AG08396 (cell line): ENCODE measurements at regions not wholly inside any gene's neighbourhood (a gene's known extent, or its start where the extent isn't known, plus 50 kb on each side); places are given as distances from the start of the nearest gene placed in this dataset.

Source experiments
- DNase-seq: peaks from one replicate; pipeline ENCODE4 v3.0.0; 2012; ENCODE audit warnings: low spot score, mixed read lengths

DNA sequence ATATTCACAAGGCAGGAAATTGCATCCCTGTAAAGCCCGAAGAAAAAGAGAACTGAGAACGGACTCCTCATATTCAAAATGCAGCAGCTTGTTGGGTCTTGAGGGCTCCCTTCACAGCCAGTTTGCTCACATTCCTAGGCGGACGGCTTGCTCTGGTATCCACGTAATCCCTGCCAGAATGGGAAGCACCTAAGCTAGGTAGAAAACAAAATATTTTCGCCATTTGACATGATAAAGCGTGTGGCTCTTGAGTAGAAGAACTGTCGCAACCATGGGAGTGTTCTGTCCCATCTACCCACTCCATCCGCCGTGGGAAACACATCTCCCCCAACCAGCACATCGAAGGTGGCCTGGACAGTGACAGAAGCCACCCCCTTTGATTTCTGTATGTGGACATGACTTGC is 183.1 kb downstream of the GAS1 start:
- DNase-seq, result no peak

DNA sequence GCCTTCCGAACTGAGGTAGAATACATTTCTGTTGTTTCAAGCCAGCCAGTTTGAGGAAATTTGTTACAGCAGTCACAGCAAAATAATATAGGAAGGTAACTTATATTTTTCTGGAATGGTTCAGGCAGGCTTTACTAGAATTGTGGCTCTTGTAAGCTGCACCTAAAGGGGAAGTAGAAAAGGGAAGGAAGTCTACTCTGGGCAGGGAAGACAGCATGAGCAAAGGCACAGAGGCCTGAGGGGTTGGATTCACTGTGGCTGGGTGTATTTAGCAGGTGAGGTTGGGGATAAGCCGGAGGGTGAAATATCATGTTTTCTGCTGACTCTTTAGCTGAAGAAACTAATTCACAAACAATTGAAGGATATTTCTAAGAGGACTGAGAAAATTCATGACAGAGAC is 183.5 kb downstream of the GAS1 start:
- DNase-seq, result no peak

DNA sequence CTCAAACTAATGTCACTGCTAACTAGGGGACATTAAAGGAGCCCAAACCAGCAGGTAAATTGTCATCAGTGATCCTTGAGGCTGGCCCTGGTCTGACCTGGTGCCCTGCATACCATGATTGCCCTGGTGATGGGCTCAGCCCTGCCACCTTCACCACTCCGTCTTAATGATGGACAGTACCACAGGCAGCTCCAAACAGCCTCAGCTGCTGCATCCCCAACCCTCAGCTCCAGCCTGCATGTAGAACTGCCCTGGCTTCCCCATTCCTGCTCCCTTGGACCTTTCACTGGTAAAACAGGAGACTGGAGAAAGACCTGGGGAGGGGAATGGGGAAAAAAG is 190.0 kb downstream of the GAS1 start:
- no peak for DNase-seq

DNA sequence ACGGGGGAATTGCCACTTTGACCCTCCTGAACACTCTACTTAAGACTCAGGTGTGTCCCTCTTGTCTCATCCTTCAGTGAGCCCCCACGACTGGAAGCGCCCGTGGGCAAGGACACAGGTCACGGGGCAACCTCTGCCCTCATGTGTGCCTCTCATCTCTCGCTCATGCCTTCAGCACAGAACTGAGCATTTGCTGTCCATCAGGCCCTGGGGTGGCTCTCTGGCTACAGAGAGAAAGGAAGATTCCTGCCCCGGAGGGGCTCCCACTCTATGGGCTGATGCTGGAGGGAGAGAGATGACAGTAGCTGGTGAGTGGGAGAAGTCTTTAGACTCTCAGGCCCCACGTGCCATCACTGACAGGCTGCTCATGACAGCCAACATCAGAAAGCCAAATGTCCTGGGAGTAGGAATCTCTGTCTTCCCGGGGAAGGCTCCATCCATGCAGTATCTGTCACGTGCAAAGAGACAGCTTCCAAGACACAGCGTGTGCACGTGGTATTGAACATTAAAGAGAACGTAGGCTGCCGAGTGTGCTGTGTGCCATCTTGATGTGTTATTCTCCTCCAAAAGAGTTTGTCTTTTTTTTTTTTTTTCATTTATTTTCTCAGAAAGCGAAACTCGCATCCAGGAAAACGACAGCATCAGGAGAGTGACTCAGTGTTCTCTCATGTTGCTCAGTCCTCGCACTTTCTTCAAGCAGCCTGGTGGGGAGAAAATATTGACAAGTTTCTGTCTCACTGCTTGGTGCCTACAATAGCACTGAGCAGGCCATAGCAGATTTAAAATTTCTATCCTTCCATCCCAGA is 190.5 kb downstream of the GAS1 start:
- no peak for DNase-seq

DNA sequence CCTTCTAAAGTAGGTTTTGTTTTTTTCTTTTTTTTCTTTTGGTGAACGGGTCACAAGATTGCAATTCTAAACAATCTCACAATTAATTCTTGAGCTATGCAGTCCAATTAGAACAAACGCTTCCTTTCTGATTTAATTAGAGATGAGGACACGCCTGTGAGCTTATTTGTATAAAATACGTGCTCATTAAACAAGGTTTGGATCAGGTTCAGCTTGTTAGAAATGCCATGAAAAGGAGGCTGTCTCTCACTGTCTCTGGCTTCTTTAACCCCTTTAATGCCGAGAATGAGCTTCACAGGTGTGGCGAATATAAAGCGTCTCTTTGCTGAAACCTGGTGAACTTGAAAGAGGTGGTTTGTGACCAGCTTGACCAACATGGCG is 191.8 kb downstream of the GAS1 start:
- DNase-seq, result no peak

GRCh38 chr9:86754581-86755560 is 192.4 kb downstream of the GAS1 start:
- no peak for DNase-seq

GRCh38 chr9:86753836-86754235 is 193.5 kb downstream of the GAS1 start:
- DNase-seq, result no peak

DNA sequence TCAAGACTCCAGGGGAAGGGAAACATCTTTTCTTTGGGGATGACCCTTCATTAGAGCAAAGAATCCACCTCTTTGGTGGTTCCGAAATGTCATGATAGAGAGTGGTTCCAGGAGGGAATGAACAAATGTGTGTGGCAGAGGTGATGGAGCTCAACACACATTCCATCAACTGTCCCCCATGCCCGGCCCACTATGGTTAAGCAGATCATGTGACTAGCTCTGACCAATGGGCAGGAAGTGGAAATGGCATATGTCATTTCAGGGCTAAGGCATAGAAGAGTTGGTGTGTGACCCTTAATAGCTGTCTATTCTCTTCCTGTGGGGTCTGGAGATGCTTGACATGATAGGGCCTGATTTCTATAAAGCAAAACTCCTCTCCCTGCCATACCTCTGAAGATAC is 194.6 kb downstream of the GAS1 start:
- DNase-seq, result no peak

DNA sequence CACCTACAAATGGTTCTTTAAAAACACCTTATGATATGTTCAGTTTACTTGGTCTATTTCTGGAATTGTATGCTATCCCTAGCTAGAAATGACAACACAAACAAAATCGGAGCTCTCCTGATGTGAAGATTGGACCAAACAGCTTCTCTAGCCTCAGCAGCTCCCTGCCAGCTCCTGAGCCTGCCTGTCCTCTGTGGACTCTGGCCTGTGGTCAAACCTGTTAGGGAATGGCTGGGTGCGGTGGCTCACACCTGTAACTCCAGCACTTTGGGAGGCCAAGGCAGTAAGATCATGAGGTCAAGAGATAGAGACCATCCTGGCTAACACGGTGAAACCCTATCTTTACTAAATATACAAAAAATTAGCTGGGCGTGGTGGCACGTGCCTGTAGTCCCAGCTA is 195.3 kb downstream of the GAS1 start:
- DNase-seq, result no peak

DNA sequence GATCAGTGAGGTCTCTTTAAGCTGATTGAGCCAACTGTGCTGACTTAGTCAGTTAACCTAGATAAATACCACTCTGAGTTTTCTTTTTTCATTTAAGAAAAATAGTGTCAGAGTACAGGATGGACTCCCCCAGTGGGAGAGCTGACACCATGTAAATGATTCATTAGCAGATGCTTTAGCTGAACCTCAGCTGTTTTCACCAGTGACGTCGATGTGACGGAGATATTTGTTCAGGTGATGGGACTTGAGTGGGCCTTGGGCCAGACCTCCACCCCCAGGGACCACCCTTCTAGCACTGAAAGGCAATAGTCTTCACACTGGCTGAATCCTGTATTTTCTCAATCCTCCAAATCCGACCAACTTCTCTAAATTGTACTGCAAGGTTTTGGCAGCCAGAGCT is 196.1 kb downstream of the GAS1 start:
- no peak for DNase-seq

- peak; percentile 36 for DNase-seq
Observed at GRCh38 chr9:86749894-86750255, 197.4 kb downstream of the GAS1 start.

DNA sequence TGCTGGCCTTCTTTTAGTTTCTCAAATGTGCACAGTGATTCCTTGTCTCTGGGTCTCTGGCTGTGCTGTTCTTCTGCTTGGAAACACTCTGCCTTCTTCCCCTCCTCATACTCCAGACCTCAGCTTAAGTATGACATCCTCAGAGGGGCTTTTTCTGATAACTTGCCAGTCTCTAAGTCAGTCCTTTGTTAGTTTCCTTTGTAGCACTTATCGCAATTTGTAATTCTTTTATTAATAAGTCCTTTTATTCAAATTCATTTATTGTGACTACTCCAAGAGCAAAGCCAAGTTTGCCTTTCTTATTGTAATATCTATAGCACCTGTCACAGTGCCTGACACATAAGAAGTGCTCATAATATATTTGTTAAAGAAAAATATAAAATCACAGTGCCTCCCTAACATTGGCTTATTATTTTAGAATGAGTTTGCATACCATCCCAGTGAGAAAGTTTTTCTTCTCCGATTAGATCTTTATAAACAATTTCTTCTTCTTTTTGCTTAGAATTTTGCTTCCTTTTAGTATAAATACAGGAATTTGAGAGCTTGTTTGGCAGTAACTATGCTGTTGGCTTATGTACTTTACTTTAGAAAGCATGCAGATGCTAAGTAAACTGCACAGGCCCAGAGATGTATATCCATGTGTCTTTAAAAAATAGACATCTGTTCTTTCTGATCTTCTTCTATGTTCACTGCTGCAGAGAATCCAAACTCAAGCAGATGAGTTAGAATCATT is 198.0 kb downstream of the GAS1 start:
- DNase-seq, result no peak

DNA sequence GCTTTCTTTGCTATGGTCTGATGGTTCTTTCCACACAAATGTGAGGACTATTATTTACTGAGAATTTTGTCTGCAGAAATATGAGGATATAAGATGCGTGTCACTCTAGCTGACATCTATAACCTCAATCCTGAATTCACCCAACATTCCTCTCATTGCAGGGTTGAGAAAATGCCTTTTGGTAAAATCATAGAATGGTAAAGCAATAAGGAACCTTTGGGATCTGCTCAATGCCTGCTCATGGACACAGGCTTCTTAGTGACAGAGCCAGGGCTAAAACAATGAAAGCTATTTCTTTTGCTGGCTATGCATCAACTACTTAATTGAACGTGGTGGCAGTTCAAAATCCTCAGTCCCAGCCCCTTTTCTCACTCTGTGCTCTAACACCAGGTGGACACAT is 199.6 kb downstream of the GAS1 start:
- DNase-seq, result no peak

- peak; percentile 43 for DNase-seq
Observed at GRCh38 chr9:86741311-86742208, 205.7 kb downstream of the GAS1 start.

DNA sequence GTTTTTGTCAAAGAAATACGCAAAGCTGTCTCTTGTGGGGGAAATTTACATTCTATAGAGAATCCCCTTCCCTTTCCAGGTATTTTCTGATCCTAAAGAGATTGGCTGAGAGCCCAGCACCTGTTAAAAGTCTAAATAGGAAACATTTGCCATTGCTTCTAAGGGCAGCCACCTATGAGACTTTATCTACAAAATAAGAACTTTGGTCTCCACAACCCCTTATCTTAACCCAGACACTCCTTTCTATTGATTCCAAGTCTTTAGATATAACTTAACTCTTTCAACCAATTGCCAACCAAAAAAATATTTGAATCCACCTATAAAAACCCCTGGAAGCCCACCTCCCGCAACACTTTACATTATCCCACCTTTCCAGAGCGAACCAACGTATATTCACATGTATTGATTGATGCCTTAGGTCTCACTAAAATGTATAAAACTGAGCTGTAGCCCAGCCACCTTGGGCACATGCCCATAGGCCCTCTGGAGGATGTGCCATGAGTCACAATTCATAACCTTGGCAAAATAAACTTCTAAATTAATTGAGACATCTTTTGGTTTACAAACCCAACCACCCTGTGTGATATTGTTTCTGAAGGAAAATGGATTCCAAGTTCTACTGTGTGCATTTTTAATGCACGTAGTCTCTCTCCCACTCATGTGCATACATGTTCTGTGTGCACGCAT is 211.4 kb downstream of the GAS1 start:
- no peak for DNase-seq

- peak; percentile 20 for DNase-seq
Observed at GRCh38 chr9:86734771-86735170, 212.5 kb downstream of the GAS1 start.

- no peak for DNase-seq
Observed at GRCh38 chr9:86733929-86734328, 213.4 kb downstream of the GAS1 start.

DNA sequence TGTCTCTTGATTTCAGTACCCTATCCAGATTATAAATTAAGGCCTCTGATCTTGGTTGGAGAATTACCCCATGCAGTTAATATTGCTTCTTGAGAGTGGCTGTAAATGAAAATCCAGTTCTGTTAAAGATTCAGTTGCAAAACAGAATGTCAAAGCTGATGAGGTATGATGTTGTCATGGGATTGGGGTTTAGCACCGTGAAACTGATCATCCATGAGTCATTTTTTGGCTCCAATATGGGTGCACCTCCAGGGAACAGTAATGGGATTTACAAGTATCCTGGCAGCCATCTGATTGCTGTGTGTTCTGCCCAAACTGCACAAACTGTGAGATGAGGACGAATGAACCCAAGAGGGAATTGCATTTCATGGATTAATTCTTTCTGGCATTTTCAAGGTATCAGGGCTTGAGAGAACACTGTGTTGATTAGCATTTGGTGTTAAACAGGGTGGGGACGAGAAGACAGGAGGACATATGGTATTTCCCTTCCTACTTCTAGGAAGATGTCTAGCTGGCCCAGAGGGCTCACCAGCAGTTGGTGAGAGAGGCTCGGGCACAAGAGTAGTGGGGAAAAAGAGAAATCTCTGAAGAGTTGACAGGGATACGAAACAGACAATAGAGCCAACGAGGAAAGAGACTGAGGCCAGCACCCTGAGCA is 214.7 kb downstream of the GAS1 start:
- DNase-seq, result peak; percentile 57

DNA sequence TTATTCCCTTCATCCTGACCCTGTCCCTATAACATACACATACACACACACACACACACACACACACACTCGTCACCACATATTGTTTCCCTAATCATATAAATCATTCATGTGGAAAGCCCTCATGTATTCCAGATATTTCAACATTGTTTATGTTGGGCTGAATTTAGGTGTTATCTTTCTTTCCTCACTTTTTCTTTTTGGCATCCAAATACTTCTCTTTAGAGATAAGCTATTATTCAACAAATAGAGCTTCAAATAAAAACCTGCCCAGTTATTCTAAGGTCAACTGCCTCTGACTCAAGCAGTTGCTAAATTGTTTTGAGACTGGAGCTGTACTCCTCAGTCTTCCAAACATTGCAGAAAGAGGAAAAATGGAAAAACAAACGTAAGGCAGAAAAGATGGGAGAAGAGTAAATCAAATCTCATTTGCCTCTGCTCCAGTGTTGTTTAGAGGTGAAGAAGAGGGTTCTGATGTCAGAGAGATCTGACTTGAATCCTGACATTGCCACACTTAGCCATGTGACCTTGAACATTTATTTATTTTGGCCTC is 215.7 kb downstream of the GAS1 start:
- no peak for DNase-seq
